ENCODE measurements at regions not wholly inside any gene's neighbourhood (a gene's known extent, or its start where the extent isn't known, plus 50 kb on each side); places are given as distances from the start of the nearest gene placed in this dataset.

GRCh38 chr7:21173436-21173835 is 254.4 kb upstream of the SP4 start:
- no peaks in the 10 kb centered on the region for H3K4me1 ChIP-seq
- TF ChIP-seq CTCF (IDR thresholded peaks at IDR 0.05; ENCODE audit: low read depth, low read length): no peak
- no peaks in the 10 kb centered on the region; the same call in 1 of the 2 replicates for H3K27me3 ChIP-seq

GRCh38 chr7:21175714-21176113 is 252.2 kb upstream of the SP4 start:
- Histone ChIP-seq H3K27me3 (no peaks in the 10 kb centered on the region), H3K4me3 (ENCODE audit: low read depth, low read length) (no peak overlapping the region), H3K36me3 (no peaks in the 10 kb centered on the region), H3K9me3 (no peaks in the 10 kb centered on the region), H3K4me1 (no peaks in the 10 kb centered on the region)
- no peak for TF ChIP-seq CTCF (IDR thresholded peaks at IDR 0.05; ENCODE audit: low read depth, low read length)
- DNase-seq: no peak

More at GRCh38 chr7:21173436-21173835, 254.4 kb upstream of the SP4 start:
- no peak overlapping the region for H3K4me3 ChIP-seq (ENCODE audit: low read depth, low read length)
- H3K36me3 ChIP-seq: no peaks in the 10 kb centered on the region
- no peak for DNase-seq
- no peaks in the 10 kb centered on the region for H3K9me3 ChIP-seq

GRCh38 chr7:21184942-21185652 is 242.8 kb upstream of the SP4 start:
- no peak for DNase-seq

GRCh38 chr7:21185653-21186265 is 242.1 kb upstream of the SP4 start:
- H3K4me3 ChIP-seq (ENCODE audit: low read depth, low read length): no peak overlapping the region
- TF ChIP-seq CTCF (IDR thresholded peaks at IDR 0.05; ENCODE audit: low read depth, low read length): no peak

More at GRCh38 chr7:21184942-21185652, 242.8 kb upstream of the SP4 start:
- Histone ChIP-seq H3K4me1 (no peaks in the 10 kb centered on the region), H3K36me3 (no peaks in the 10 kb centered on the region), H3K9me3 (no peaks in the 10 kb centered on the region), H3K4me3 (ENCODE audit: low read depth, low read length) (no peak overlapping the region), H3K27me3 (no peaks in the 10 kb centered on the region; the same call in 1 of the 2 replicates)
- TF ChIP-seq CTCF (IDR thresholded peaks at IDR 0.05; ENCODE audit: low read depth, low read length): no peak

GRCh38 chr7:21191321-21192073 is 236.4 kb upstream of the SP4 start:
- no peak overlapping the region for H3K4me3 ChIP-seq (ENCODE audit: low read depth, low read length)
- H3K27me3 ChIP-seq: no peaks in the 10 kb centered on the region; the same call in 1 of the 2 replicates
- H3K9me3 ChIP-seq: no peaks in the 10 kb centered on the region
- TF ChIP-seq CTCF (IDR thresholded peaks at IDR 0.05; ENCODE audit: low read depth, low read length): no peak
- DNase-seq: no peak
- H3K36me3 ChIP-seq: no peaks in the 10 kb centered on the region
- H3K4me1 ChIP-seq: no peaks in the 10 kb centered on the region

More at GRCh38 chr7:21185653-21186265, 242.1 kb upstream of the SP4 start:
- H3K36me3 ChIP-seq: no peaks in the 10 kb centered on the region
- H3K9me3 ChIP-seq: no peaks in the 10 kb centered on the region
- no peaks in the 10 kb centered on the region for H3K4me1 ChIP-seq
- no peak for DNase-seq
- no peaks in the 10 kb centered on the region; the same call in 1 of the 2 replicates for H3K27me3 ChIP-seq

Measured in BE2C (cell line).